ENCODE measurements at regions not wholly inside any gene's neighbourhood (a gene's known extent, or its start where the extent isn't known, plus 50 kb on each side); places are given as distances from the start of the nearest gene placed in this dataset.

DNA sequence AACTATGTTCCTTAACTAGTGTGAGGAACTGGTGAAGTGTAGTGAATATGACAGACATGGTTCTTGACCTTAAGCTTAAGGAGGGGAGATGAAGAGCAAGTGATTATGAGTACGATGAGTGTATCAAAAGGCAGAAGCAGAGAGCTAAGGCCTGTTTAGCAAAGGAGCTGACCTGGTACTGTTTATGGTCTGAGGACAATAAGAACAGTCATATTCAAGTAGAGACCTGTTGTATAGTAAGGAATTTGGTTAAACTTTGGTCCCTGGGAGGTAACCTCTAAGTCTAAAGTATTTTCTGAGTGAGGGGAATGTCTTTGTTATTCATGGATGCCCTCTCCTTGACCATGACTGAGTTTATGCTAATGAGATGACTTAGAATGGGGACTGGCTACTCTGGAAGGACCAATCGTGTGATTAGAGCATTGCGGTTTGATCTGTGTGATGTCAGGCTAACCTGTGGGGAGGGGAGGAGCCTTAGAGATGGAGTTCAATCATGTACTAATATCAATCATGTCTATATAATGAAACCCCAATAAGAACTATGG, 389.3 kb downstream of the BMP4 start:
- TF ChIP-seq, protein P1, sequence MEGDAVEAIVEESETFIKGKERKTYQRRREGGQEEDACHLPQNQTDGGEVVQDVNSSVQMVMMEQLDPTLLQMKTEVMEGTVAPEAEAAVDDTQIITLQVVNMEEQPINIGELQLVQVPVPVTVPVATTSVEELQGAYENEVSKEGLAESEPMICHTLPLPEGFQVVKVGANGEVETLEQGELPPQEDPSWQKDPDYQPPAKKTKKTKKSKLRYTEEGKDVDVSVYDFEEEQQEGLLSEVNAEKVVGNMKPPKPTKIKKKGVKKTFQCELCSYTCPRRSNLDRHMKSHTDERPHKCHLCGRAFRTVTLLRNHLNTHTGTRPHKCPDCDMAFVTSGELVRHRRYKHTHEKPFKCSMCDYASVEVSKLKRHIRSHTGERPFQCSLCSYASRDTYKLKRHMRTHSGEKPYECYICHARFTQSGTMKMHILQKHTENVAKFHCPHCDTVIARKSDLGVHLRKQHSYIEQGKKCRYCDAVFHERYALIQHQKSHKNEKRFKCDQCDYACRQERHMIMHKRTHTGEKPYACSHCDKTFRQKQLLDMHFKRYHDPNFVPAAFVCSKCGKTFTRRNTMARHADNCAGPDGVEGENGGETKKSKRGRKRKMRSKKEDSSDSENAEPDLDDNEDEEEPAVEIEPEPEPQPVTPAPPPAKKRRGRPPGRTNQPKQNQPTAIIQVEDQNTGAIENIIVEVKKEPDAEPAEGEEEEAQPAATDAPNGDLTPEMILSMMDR (conservative IDR thresholded peaks at IDR 0.05) = no peak
- TF ChIP-seq EZH2 (IDR thresholded peaks at IDR 0.05; ENCODE audit: low read depth) = no peak
